Heart left ventricle (tissue), 13 donors: ENCODE measurements at regions not wholly inside any gene's neighbourhood (a gene's known extent, or its start where the extent isn't known, plus 50 kb on each side); places are given as distances from the start of the nearest gene placed in this dataset.

Source experiments
- POLR2A ChIP-seq, 2 donors: fragments of 450-650 bp; IDR thresholded peaks; one replicate each; pipeline ENCODE4 v1.6.1; 2017; ENCODE audit warnings: antibody characterized with exemption in 2 of 2, mild to moderate bottlenecking in 2 of 2, moderate library complexity in 2 of 2
- TF ChIP-seq, protein P1 (sequence below), 12 donors: fragments of 200-600 bp; sonication (generic) in 4 of 12; IDR thresholded peaks; one replicate each; pipeline versions ENCODE4 v1.5.0 to v1.8.0; 2018 to 2022; ENCODE audit warnings: antibody characterized with exemption in 12 of 12, mild to moderate bottlenecking in 5 of 12
- donor health status: ischemic (EF 13 %, LVEDD 7.1; RV severe dilation, severe dysfunction).
- donor health status: DM: no; HTN: yes; CAD: no.
- donor health status: DM: no; HTN: no; CAD: no.
- donor health status: ischemic (EF 25% LVEDD 6.9; RV normal size, moderate dysfunction).
- donor health status: ischemic (EF 25% LVEDD 5.7; RV mildly dilated, moderate dysfunction).
- donor health status: ischemic (EF 35%, LVEDD 5.7; RV mildly dilated, moderate dysfunction).
- donor health status: nonischemic (EF 11% LVEDD 7.7; RV severe dilation, severe dysfunction).
- donor health status: DM: yes; HTN: yes; CAD: no.
- donor health status: PGD.
- donor health status: ischemic (EF 29% LVEDD 5.4; RV normal size, mild dysfunction).
- donor health status: nonischemic (EF 23%, LVEDD 6.1; RV moderate dilation, normal function).

DNA sequence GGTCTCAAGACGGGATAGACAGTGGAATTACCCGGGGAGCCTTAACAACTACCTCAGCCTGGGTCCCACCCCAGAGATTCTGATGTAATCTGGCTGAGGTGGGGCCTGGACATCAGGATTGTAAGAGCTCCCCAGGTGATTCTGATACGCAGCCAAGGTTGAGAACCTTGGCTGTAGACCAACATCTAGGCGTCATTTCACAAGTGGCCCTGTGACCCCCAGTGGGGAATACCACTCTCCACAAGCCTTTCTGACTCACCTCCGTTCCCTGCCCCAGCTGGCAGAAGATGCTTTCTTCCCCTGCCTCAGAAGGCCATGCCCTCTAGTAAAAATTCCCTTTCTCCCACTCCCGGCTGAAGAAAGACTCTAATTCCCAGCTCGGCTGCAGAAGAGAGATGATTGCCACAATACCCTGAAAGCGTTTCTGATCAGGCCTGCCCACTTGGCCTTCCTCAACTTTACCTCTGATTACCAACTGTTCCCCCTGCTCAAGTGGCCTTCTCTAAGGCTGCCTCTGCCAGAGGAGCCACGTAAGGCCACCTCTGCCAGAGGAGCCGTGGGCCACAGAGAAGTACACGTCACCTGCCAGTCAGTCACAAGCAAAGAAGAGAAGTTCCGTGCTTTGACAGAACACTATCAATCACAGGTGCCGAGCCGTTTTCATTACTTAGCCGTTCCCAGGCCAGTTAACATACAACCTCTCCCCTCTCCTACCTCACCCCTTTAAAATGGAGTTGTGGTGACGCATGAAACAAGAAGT is 116.8 kb upstream of the PKDCC start:
- no peak for TF ChIP-seq POLR2A (IDR thresholded peaks at IDR 0.05)
- TF ChIP-seq, protein P1, sequence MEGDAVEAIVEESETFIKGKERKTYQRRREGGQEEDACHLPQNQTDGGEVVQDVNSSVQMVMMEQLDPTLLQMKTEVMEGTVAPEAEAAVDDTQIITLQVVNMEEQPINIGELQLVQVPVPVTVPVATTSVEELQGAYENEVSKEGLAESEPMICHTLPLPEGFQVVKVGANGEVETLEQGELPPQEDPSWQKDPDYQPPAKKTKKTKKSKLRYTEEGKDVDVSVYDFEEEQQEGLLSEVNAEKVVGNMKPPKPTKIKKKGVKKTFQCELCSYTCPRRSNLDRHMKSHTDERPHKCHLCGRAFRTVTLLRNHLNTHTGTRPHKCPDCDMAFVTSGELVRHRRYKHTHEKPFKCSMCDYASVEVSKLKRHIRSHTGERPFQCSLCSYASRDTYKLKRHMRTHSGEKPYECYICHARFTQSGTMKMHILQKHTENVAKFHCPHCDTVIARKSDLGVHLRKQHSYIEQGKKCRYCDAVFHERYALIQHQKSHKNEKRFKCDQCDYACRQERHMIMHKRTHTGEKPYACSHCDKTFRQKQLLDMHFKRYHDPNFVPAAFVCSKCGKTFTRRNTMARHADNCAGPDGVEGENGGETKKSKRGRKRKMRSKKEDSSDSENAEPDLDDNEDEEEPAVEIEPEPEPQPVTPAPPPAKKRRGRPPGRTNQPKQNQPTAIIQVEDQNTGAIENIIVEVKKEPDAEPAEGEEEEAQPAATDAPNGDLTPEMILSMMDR (IDR thresholded peaks at IDR 0.05) = no peak
